ENCODE measurements at regions not wholly inside any gene's neighbourhood (a gene's known extent, or its start where the extent isn't known, plus 50 kb on each side); places are given as distances from the start of the nearest gene placed in this dataset.

DNA sequence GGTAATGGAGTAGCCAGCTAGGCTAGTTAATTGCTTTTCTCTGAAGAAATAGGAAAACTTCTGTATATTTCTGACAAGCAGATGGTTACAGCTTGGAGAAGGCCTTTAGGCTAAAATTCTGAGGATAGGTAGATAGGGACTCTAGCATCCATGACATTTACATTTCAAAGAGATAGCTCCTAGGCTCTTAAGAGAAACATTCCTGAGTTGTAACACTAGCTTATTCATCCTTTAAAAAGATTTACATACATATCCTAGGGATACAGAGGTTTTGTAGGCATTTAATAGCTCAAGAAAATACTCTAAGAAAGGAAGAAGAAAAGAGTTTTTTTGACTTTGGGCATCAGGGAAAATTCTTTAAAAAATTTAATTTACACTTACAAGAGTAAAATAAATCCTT is 130.9 kb upstream of the CCDC179 start:
- CTCF ChIA-PET, result no interaction called here
- intact Hi-C loops (cut with micrococcal nuclease), result no loop called here
- POLR2A ChIA-PET, result no interaction called here

GRCh38 chr11:23006730-23007129 is 146.5 kb upstream of the CCDC179 start:
- no peaks in the 10 kb centered on the region for H3K36me3 Mint-ChIP-seq (ENCODE audit: low read depth)
- H3K4me3 Mint-ChIP-seq, result no peak overlapping the region
- no peaks in the 10 kb centered on the region for H3K27me3 Mint-ChIP-seq
- peaks cover 18% of the 10 kb centered on the region for H3K9me3 Mint-ChIP-seq
- ATAC-seq (ENCODE audit: low read depth) (no peak), DNase-seq (no peak)
- ChIA-PET POLR2A (no interaction called here), CTCF (no interaction called here)
- no peaks in the 10 kb centered on the region for H3K4me1 Mint-ChIP-seq
- intact Hi-C loops (cut with micrococcal nuclease), result no loop called here
- H3K27ac Mint-ChIP-seq, result no peak overlapping the region
- no peak for TF ChIP-seq CTCF (IDR thresholded peaks at IDR 0.05)

More for the DNA sequence above, 130.9 kb upstream of the CCDC179 start:
- Mint-ChIP-seq H3K36me3 (ENCODE audit: low read depth) (no peaks in the 10 kb centered on the region), H3K27me3 (no peaks in the 10 kb centered on the region), H3K4me1 (no peaks in the 10 kb centered on the region), H3K9me3 (peaks cover 11% of the 10 kb centered on the region), H3K4me3 (no peak overlapping the region), H3K27ac (no peak overlapping the region)
- ATAC-seq (ENCODE audit: low read depth) (no peak), DNase-seq (no peak)
- no peak for TF ChIP-seq CTCF (IDR thresholded peaks at IDR 0.05)

- H3K9me3 Mint-ChIP-seq, result peaks cover 4% of the 10 kb centered on the region
- no peaks in the 10 kb centered on the region for H3K27me3 Mint-ChIP-seq
- H3K4me1 Mint-ChIP-seq, result no peaks in the 10 kb centered on the region
- ChIA-PET CTCF (no interaction called here), POLR2A (no interaction called here)
- H3K36me3 Mint-ChIP-seq (ENCODE audit: low read depth), result no peaks in the 10 kb centered on the region
- intact Hi-C loops (cut with micrococcal nuclease), result no loop called here
- DNase-seq, result no peak
- no peak for TF ChIP-seq CTCF (IDR thresholded peaks at IDR 0.05)
- H3K27ac Mint-ChIP-seq, result no peak overlapping the region
- no peak for ATAC-seq (ENCODE audit: low read depth)
- no peak overlapping the region for H3K4me3 Mint-ChIP-seq
Measured at GRCh38 chr11:23010790-23011335, 150.6 kb upstream of the CCDC179 start.

GRCh38 chr11:23012930-23013329 is 152.7 kb upstream of the CCDC179 start:
- H3K27me3 Mint-ChIP-seq, result no peaks in the 10 kb centered on the region
- POLR2A ChIA-PET, result no interaction called here
- peaks cover under 1% of the 10 kb centered on the region for H3K9me3 Mint-ChIP-seq
- CTCF ChIA-PET, result no interaction called here
- no peaks in the 10 kb centered on the region for H3K36me3 Mint-ChIP-seq (ENCODE audit: low read depth)
- DNase-seq, result no peak
- no peak overlapping the region for H3K4me3 Mint-ChIP-seq
- H3K27ac Mint-ChIP-seq, result no peak overlapping the region
- no peak for ATAC-seq (ENCODE audit: low read depth)
- H3K4me1 Mint-ChIP-seq, result no peaks in the 10 kb centered on the region
- intact Hi-C loops (cut with micrococcal nuclease), result no loop called here
- no peak for TF ChIP-seq CTCF (IDR thresholded peaks at IDR 0.05)

- Mint-ChIP-seq H3K4me3 (no peak overlapping the region), H3K27ac (no peak overlapping the region), H3K4me1 (no peaks in the 10 kb centered on the region), H3K27me3 (no peaks in the 10 kb centered on the region), H3K36me3 (ENCODE audit: low read depth) (no peaks in the 10 kb centered on the region), H3K9me3 (no peaks in the 10 kb centered on the region)
- intact Hi-C loops (cut with micrococcal nuclease), result no loop called here
- DNase-seq, result no peak
- no peak for TF ChIP-seq CTCF (IDR thresholded peaks at IDR 0.05)
- ATAC-seq (ENCODE audit: low read depth), result no peak
- CTCF ChIA-PET, result no interaction called here
- POLR2A ChIA-PET, result no interaction called here
Measured at GRCh38 chr11:23013509-23013908, 153.2 kb upstream of the CCDC179 start.
